IMR-90 (cell line): ENCODE measurements at regions not wholly inside any gene's neighbourhood (a gene's known extent, or its start where the extent isn't known, plus 50 kb on each side); places are given as distances from the start of the nearest gene placed in this dataset.

ENCODE experiments used
- ATAC-seq: fragments of 200-7000 bp; cut with Tn5 transposase; 2 replicates; pipeline ENCODE4 v1.9.1; 2020; ENCODE audit warnings: low read depth, mild to moderate bottlenecking, moderate library complexity
- BruUV-seq: library from RNA; stranded (reverse); fragments of 400-500 nt; replicated peaks from 2 replicates; lab custom pipeline; 2021; lab: Mats Ljungman, UMichigan
- CTCF ChIA-PET: fragments of 300-600 bp; formaldehyde crosslinking; extraction: SDS; loops from one replicate; lab custom pipeline; 2021; ENCODE audit warnings: antibody characterized with exemption; lab: Yijun Ruan, JAX
- POLR2A ChIA-PET: fragments of 300-600 bp; sonication (Branson Sonifier 250); formaldehyde crosslinking; loops from one replicate; lab custom pipeline; 2022; ENCODE audit warnings: antibody characterized with exemption; ENCODE audit not compliant: unreplicated experiment; lab: Charles Lee
- DNase-seq: peaks from one replicate; pipeline ENCODE4 v3.0.0; 2013
- H2AFZ ChIP-seq: replicated peaks from 2 replicates; pipeline ENCODE3; 2013; ENCODE audit warnings: low read length, mild to moderate bottlenecking; ENCODE audit not compliant: poor library complexity
- H2AK5ac ChIP-seq: 2 replicates; pipeline ENCODE4 v1.6.1; 2013; ENCODE audit warnings: low read depth, low read length, inconsistent platforms
- H2AK9ac ChIP-seq: replicated peaks from 2 replicates; pipeline ENCODE3; 2013; ENCODE audit warnings: mild to moderate bottlenecking, low read depth, low read length, moderate library complexity; ENCODE audit not compliant: poor library complexity
- H2BK120ac ChIP-seq: 2 replicates; pipeline ENCODE4 v1.6.1; 2013; ENCODE audit warnings: low read depth, low read length, inconsistent platforms
- H2BK15ac ChIP-seq: 3 replicates; pipeline ENCODE4 v1.6.1; 2013; ENCODE audit warnings: low read depth, low read length, inconsistent platforms
- H2BK20ac ChIP-seq: 2 replicates; pipeline ENCODE4 v1.6.1; 2013; ENCODE audit warnings: low read depth, mild to moderate bottlenecking, inconsistent platforms, low read length, moderate library complexity
- H2BK5ac ChIP-seq: 2 replicates; pipeline ENCODE4 v1.6.1; 2013; ENCODE audit warnings: mild to moderate bottlenecking, low read depth, low read length, inconsistent platforms; ENCODE audit not compliant: poor library complexity, severe bottlenecking
- H3K14ac ChIP-seq: replicated peaks from 2 replicates; pipeline ENCODE4 v1.6.1; 2013; ENCODE audit warnings: low read depth, low read length, inconsistent platforms
- H3K18ac ChIP-seq: 2 replicates; pipeline ENCODE4 v1.6.1; 2013; ENCODE audit warnings: low read depth, low read length, control low read depth
- H3K23ac ChIP-seq: 2 replicates; pipeline ENCODE4 v1.6.1; 2013; ENCODE audit warnings: low read depth, low read length, inconsistent platforms
- H3K27ac ChIP-seq: 2 replicates; pipeline ENCODE4 v1.5.1; 2013; ENCODE audit warnings: mild to moderate bottlenecking, control low read depth, low read length; ENCODE audit not compliant: insufficient read depth
- H3K27me3 ChIP-seq: 2 replicates; pipeline ENCODE4 v1.6.1; 2013; ENCODE audit warnings: low read length; ENCODE audit not compliant: control insufficient read depth, insufficient read depth
- H3K36me3 ChIP-seq: 2 replicates; pipeline ENCODE4 v1.6.1; 2013; ENCODE audit warnings: low read length, mixed read lengths; ENCODE audit not compliant: control insufficient read depth, insufficient read depth
- H3K4ac ChIP-seq: 2 replicates; pipeline ENCODE4 v1.6.1; 2013; ENCODE audit warnings: low read depth, low read length, inconsistent platforms
- H3K4me1 ChIP-seq: 2 replicates; pipeline ENCODE4 v1.6.1; 2013; ENCODE audit warnings: low read length, mixed read lengths; ENCODE audit not compliant: control insufficient read depth, insufficient read depth
- H3K4me2 ChIP-seq: 2 replicates; pipeline ENCODE4 v1.6.1; 2013; ENCODE audit warnings: low read depth, mild to moderate bottlenecking, control low read depth, low read length, moderate library complexity
- H3K4me3 ChIP-seq: 2 replicates; pipeline ENCODE4 v1.5.1; 2013; ENCODE audit warnings: low read depth, mild to moderate bottlenecking, control low read depth, low read length, moderate library complexity; ENCODE audit not compliant: insufficient read depth
- H3K56ac ChIP-seq: 2 replicates; pipeline ENCODE4 v1.6.1; 2013; ENCODE audit warnings: low read length, inconsistent platforms; ENCODE audit not compliant: insufficient read depth; ENCODE audit errors: extremely low read depth
- H3K79me1 ChIP-seq, 2 experiments: 2 replicates each; pipeline ENCODE4 v1.6.1; 2013; ENCODE audit warnings: low read length in 2 of 2, inconsistent platforms in 1 of 2, low read depth in 1 of 2
- H3K9ac ChIP-seq: 2 replicates; pipeline ENCODE4 v1.6.1; 2013; ENCODE audit warnings: low read depth, low read length, control low read depth
- H3K9me1 ChIP-seq: 2 replicates; pipeline ENCODE4 v1.6.1; 2013; ENCODE audit warnings: low read length, inconsistent platforms; ENCODE audit not compliant: insufficient read depth
- H3K9me3 ChIP-seq: 2 replicates; pipeline ENCODE4 v1.6.1; 2013; ENCODE audit warnings: low read length; ENCODE audit not compliant: control insufficient read depth, insufficient read depth
- H4K20me1 ChIP-seq: 2 replicates; pipeline ENCODE4 v1.6.1; 2013; ENCODE audit warnings: low read length, inconsistent platforms; ENCODE audit not compliant: insufficient read depth
- H4K5ac ChIP-seq: 2 replicates; pipeline ENCODE4 v1.6.1; 2013; ENCODE audit warnings: mild to moderate bottlenecking, low read depth, low read length, control low read depth
- H4K8ac ChIP-seq, 2 experiments: 2 replicates each; pipeline ENCODE4 v1.6.1; 2013; ENCODE audit warnings: low read depth in 2 of 2, low read length in 2 of 2, control low read depth in 1 of 2, inconsistent platforms in 1 of 2
- H4K91ac ChIP-seq: 2 replicates; pipeline ENCODE4 v1.6.1; 2013; ENCODE audit warnings: low read depth, low read length, inconsistent platforms; ENCODE audit not compliant: insufficient read depth
- CEBPB ChIP-seq: IDR thresholded peaks from 2 replicates; pipeline ENCODE4 v1.6.1; 2012; ENCODE audit warnings: low read depth, low read length, improper control_type of control experiment
- RFX5 ChIP-seq: IDR thresholded peaks from 2 replicates; pipeline ENCODE4 v1.8.0; 2012; ENCODE audit warnings: low read depth, mild to moderate bottlenecking, low read length, moderate library complexity
- WGBS, 2 experiments: methylation state at CpG; one replicate each; pipeline versions ENCODE4 v1.1.5 to v1.1.7; 2013; ENCODE audit warnings: missing lambda C conversion rate in 2 of 2; ENCODE audit not compliant: insufficient read length in 1 of 2; ENCODE audit errors: extremely low coverage in 2 of 2; 5-methylcytosine and 5-hydroxymethylcytosine counted together
- dilution Hi-C: fragments of 300-500 bp; cut with HindIII; formaldehyde crosslinking; loops from one replicate; pipeline ENCODE4 v1.14.3; 2018; ENCODE audit warnings: low sequenced_read_pairs; ENCODE audit not compliant: unreplicated experiment
- in situ Hi-C: fragments of 300-500 bp; cut with MboI; formaldehyde crosslinking; loops from 3 replicates; pipeline ENCODE4 v1.14.3; 2019; ENCODE audit warnings: low sequenced_read_pairs, inconsistent platforms, mixed read lengths
- intact Hi-C: fragments of 100-400 bp; cut with micrococcal nuclease; formaldehyde crosslinking; loops from 2 replicates; pipeline ENCODE4 v1.10.0; 2022

GRCh38 chr16:60150907-60151306 lies 1416.8 kb upstream of the GOT2 start:
- Histone ChIP-seq H3K4ac (no peak overlapping the region), H2BK20ac (no peak overlapping the region), H3K14ac (no peak overlapping the region), H3K79me1 (no peaks in the 10 kb centered on the region), H4K20me1 (no peaks in the 10 kb centered on the region), H3K9me3 (peaks cover 6% of the 10 kb centered on the region), H2AFZ (no peak overlapping the region), H4K91ac (no peak overlapping the region), H2BK5ac (no peak overlapping the region), H2BK15ac (no peak overlapping the region), H3K18ac (no peak overlapping the region), H3K4me3 (no peak overlapping the region), H3K4me2 (no peak overlapping the region), H3K27ac (no peak overlapping the region), H3K56ac (no peak overlapping the region), H2AK9ac (no peak overlapping the region), H2AK5ac (no peak overlapping the region), H3K9ac (no peak overlapping the region), H3K27me3 (no peaks in the 10 kb centered on the region), H2BK120ac (no peak overlapping the region), H4K8ac (no peak overlapping the region), H3K23ac (no peak overlapping the region), H4K5ac (no peak overlapping the region), H3K4me1 (no peaks in the 10 kb centered on the region), H3K36me3 (no peaks in the 10 kb centered on the region), H3K9me1 (no peaks in the 10 kb centered on the region)
- no TSS peak for BruUV-seq
- DNase-seq: no peak
- intact Hi-C loops: no loop called here
- in situ Hi-C loops: no loop called here
- POLR2A ChIA-PET: no interaction called here
- no peak for TF ChIP-seq RFX5
- TF ChIP-seq CEBPB: no peak
- WGBS, 2 experiments: no CpG with 5 or more reads among the region's 3 CpGs
- ATAC-seq: no peak
- dilution Hi-C loops: no loop called here
- CTCF ChIA-PET: no interaction called here
